H1 (cell line): ENCODE measurements at regions not wholly inside any gene's neighbourhood (a gene's known extent, or its start where the extent isn't known, plus 50 kb on each side); places are given as distances from the start of the nearest gene placed in this dataset.

Experiments used
- EGR1 ChIP-seq: IDR thresholded peaks from 2 replicates; pipeline ENCODE4 v1.6.1; 2011; ENCODE audit warnings: low read depth, low read length, borderline replicate concordance
- POLR2A ChIP-seq, 2 experiments: IDR thresholded peaks; 1 replicate in 1 of 2; 2 replicates in 1 of 2; pipeline ENCODE4 v1.6.1; 2011; ENCODE audit warnings: low read depth in 2 of 2, low read length in 2 of 2, mild to moderate bottlenecking in 2 of 2; ENCODE audit errors: control extremely low read depth in 1 of 2

DNA sequence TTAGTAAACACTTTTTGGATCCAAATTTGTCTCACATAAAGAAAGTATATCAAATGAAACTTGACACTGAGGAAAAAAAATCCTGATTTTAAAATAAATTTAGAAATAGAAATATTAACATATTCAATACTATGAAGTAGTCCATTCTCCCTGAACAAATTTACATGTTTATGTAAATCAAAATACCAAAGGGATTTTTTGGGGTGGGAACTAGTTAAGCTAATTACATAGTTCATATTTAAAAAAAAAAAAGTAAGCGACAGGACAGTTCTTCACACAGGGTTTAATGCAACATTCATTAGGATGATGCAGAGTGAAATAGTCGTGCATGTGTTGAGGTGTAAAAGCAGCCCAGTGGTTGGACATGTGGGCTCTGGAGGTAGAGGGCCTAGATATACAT, 433.5 kb upstream of the B3GALT2 start:
- TF ChIP-seq EGR1 = no peak
- no peak for TF ChIP-seq POLR2A (IDR thresholded peaks at IDR 0.05; ENCODE audit: control extremely low read depth in 1 of 2, low read depth in 2 of 2, low read length in 2 of 2)
